IMR-90 (cell line): ENCODE measurements at regions not wholly inside any gene's neighbourhood (a gene's known extent, or its start where the extent isn't known, plus 50 kb on each side); places are given as distances from the start of the nearest gene placed in this dataset.

ENCODE experiments used
- NFE2L2 ChIP-seq: fragments of 150-350 bp; IDR thresholded peaks from 2 replicates; pipeline ENCODE4 v1.6.1; 2016; ENCODE audit warnings: low read depth, mild to moderate bottlenecking, low read length
- POLR2A ChIP-seq: IDR thresholded peaks from 2 replicates; pipeline ENCODE4 v1.6.1; 2012; ENCODE audit warnings: mild to moderate bottlenecking, low read depth, low read length
- RAD21 ChIP-seq: IDR thresholded peaks from 2 replicates; pipeline ENCODE4 v1.6.1; 2012; ENCODE audit warnings: low read length, improper control_type of control experiment
- TF ChIP-seq, protein P1 (sequence below): conservative IDR thresholded peaks from 2 replicates; pipeline ENCODE4 v1.5.1; 2012; ENCODE audit warnings: mild to moderate bottlenecking, low read depth, low read length, improper control_type of control experiment

- TF ChIP-seq, protein P1, sequence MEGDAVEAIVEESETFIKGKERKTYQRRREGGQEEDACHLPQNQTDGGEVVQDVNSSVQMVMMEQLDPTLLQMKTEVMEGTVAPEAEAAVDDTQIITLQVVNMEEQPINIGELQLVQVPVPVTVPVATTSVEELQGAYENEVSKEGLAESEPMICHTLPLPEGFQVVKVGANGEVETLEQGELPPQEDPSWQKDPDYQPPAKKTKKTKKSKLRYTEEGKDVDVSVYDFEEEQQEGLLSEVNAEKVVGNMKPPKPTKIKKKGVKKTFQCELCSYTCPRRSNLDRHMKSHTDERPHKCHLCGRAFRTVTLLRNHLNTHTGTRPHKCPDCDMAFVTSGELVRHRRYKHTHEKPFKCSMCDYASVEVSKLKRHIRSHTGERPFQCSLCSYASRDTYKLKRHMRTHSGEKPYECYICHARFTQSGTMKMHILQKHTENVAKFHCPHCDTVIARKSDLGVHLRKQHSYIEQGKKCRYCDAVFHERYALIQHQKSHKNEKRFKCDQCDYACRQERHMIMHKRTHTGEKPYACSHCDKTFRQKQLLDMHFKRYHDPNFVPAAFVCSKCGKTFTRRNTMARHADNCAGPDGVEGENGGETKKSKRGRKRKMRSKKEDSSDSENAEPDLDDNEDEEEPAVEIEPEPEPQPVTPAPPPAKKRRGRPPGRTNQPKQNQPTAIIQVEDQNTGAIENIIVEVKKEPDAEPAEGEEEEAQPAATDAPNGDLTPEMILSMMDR, result no peak
- TF ChIP-seq POLR2A (no peak), NFE2L2 (no peak), RAD21 (no peak)
Measured at GRCh38 chr2:176471949-176472348, 202.7 kb downstream of the MTX2 start.
